ENCODE measurements at regions not wholly inside any gene's neighbourhood (a gene's known extent, or its start where the extent isn't known, plus 50 kb on each side); places are given as distances from the start of the nearest gene placed in this dataset.
"Not testable (repeated sequence)": the region's sequence is repeated elsewhere in the genome, so short reads cannot be mapped to it uniquely, and the experiment has no call there.

GRCh38 chr17:20683651-20684229 is 104.2 kb downstream of the CDRT15L2 start:
- not testable (repeated sequence) for DNase-seq

- not testable (repeated sequence) for DNase-seq
Measured at GRCh38 chr17:20684975-20685374, 105.5 kb downstream of the CDRT15L2 start.

- not testable (repeated sequence) for DNase-seq
Measured at GRCh38 chr17:20687584-20687983, 108.1 kb downstream of the CDRT15L2 start.

GRCh38 chr17:20689170-20689749 is 109.7 kb downstream of the CDRT15L2 start:
- not testable (repeated sequence) for DNase-seq

GRCh38 chr17:20692706-20693105 is 113.2 kb downstream of the CDRT15L2 start:
- DNase-seq, result not testable (repeated sequence)

GRCh38 chr17:20695871-20696270 is 116.3 kb downstream of the CDRT15L2 start:
- DNase-seq, result not testable (repeated sequence)

- peak; percentile 11 for DNase-seq
Measured at GRCh38 chr17:20698463-20699206, 119.1 kb downstream of the CDRT15L2 start.

GRCh38 chr17:20700528-20700927 is 121.0 kb downstream of the CDRT15L2 start:
- DNase-seq, result not testable (repeated sequence)

GRCh38 chr17:20701366-20701765 is 121.8 kb downstream of the CDRT15L2 start:
- DNase-seq, result not testable (repeated sequence)

GRCh38 chr17:20702692-20703091 is 123.2 kb downstream of the CDRT15L2 start:
- no peak for DNase-seq

- no peak for DNase-seq
Measured at GRCh38 chr17:20703781-20704180, 124.3 kb downstream of the CDRT15L2 start.

- not testable (repeated sequence) for DNase-seq
Measured at GRCh38 chr17:20705186-20705585, 125.7 kb downstream of the CDRT15L2 start.

GRCh38 chr17:20706751-20707373 is 127.3 kb downstream of the CDRT15L2 start:
- no peak for DNase-seq

GRCh38 chr17:20708821-20709220 is 129.3 kb downstream of the CDRT15L2 start:
- DNase-seq, result not testable (repeated sequence)

GRCh38 chr17:20716481-20716880 is 137.0 kb downstream of the CDRT15L2 start:
- DNase-seq, result not testable (repeated sequence)

GRCh38 chr17:20721171-20721570 is 141.6 kb downstream of the CDRT15L2 start:
- DNase-seq, result no peak

GRCh38 chr17:20724391-20724790 is 144.9 kb downstream of the CDRT15L2 start:
- not testable (repeated sequence) for DNase-seq

GRCh38 chr17:20727201-20727600 is 147.7 kb downstream of the CDRT15L2 start:
- not testable (repeated sequence) for DNase-seq

- DNase-seq, result no peak
Measured at GRCh38 chr17:20728181-20728580, 148.7 kb downstream of the CDRT15L2 start.

GRCh38 chr17:20731131-20731530 is 151.6 kb downstream of the CDRT15L2 start:
- DNase-seq, result not testable (repeated sequence)

GRCh38 chr17:20733923-20734322 is 154.4 kb downstream of the CDRT15L2 start:
- DNase-seq, result no peak

- no peak for DNase-seq
Measured at GRCh38 chr17:20735796-20736195, 156.3 kb downstream of the CDRT15L2 start.

GRCh38 chr17:20737636-20738035 is 158.1 kb downstream of the CDRT15L2 start:
- not testable (repeated sequence) for DNase-seq
